OCI-LY7 (cell line): ENCODE measurements at regions not wholly inside any gene's neighbourhood (a gene's known extent, or its start where the extent isn't known, plus 50 kb on each side); places are given as distances from the start of the nearest gene placed in this dataset.

Experiments
- CTCF ChIP-seq: fragments of 200-600 bp; sonication (generic); conservative IDR thresholded peaks from 2 replicates; pipeline ENCODE4 v1.5.1; 2014; ENCODE audit warnings: mild to moderate bottlenecking, antibody characterized with exemption, low read length, moderate library complexity, mixed read lengths
- EZH2phosphoT487 ChIP-seq: fragments of 200-600 bp; sonication (generic); IDR thresholded peaks from 2 replicates; pipeline ENCODE4 v1.6.1; 2018; ENCODE audit warnings: low read depth, borderline replicate concordance, mild to moderate bottlenecking, mixed run types, antibody characterized with exemption, low read length, moderate library complexity, mixed read lengths

- TF ChIP-seq CTCF (no peak), EZH2phosphoT487 (no peak)
These were observed 1401.0 kb downstream of the BRD1 start for GRCh38 chr22:48426466-48427380.
